ENCODE measurements at regions not wholly inside any gene's neighbourhood (a gene's known extent, or its start where the extent isn't known, plus 50 kb on each side); places are given as distances from the start of the nearest gene placed in this dataset.

DNA sequence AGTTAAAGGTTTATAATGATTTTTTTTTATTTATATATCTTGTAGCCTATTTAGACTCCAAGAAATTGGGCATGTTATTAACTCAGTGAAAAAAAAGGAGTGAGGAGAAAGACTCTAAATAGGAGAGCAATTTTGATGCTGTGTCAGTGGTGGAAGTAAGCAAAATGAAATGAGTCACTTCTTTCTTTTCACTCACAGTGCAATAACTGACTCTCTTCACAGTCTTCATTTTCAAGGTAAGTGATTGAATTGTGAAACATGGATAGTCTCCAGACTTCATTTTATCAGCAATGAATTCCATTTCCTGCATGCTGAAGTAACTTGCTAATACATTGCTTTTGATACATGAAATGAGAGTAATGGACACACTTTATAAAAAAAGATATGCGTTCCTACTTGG lies 2271.5 kb downstream of the PCDH7 start:
- Histone ChIP-seq H3K4me2 (ENCODE audit: extremely low read depth, insufficient read depth, low read length) (no peak overlapping the region), H3K79me2 (ENCODE audit: control insufficient read depth, insufficient read depth, low read length) (no peaks in the 10 kb centered on the region), H2AFZ (ENCODE audit: low read length) (no peak overlapping the region), H3K4me3 (replicated peaks in 1 of 4; ENCODE audit: control extremely low read depth in 1 of 4, insufficient read depth in 1 of 4, low read depth in 3 of 4, low read length in 4 of 4) (no peak overlapping the region), H3K27me3 (ENCODE audit: control insufficient read depth, insufficient read depth, low read length) (no peaks in the 10 kb centered on the region), H3K36me3 (ENCODE audit: control insufficient read depth, insufficient read depth, low read length) (no peaks in the 10 kb centered on the region), H4K20me1 (ENCODE audit: control insufficient read depth, extremely low read depth, insufficient read depth, low read length) (no peaks in the 10 kb centered on the region), H3K9ac (ENCODE audit: insufficient read depth, low read length) (no peak overlapping the region), H3K9me3 (ENCODE audit: control insufficient read depth, insufficient read depth, low read depth, low read length) (no peaks in the 10 kb centered on the region), H3K4me1 (ENCODE audit: control insufficient read depth, extremely low read depth, insufficient read depth, low read length) (no peaks in the 10 kb centered on the region), H3K27ac (ENCODE audit: insufficient read depth, low read length) (no peak overlapping the region)
- no peak for TF ChIP-seq EZH2 (IDR thresholded peaks at IDR 0.05; ENCODE audit: low read length, missing control alignments)
- TF ChIP-seq, protein P1, sequence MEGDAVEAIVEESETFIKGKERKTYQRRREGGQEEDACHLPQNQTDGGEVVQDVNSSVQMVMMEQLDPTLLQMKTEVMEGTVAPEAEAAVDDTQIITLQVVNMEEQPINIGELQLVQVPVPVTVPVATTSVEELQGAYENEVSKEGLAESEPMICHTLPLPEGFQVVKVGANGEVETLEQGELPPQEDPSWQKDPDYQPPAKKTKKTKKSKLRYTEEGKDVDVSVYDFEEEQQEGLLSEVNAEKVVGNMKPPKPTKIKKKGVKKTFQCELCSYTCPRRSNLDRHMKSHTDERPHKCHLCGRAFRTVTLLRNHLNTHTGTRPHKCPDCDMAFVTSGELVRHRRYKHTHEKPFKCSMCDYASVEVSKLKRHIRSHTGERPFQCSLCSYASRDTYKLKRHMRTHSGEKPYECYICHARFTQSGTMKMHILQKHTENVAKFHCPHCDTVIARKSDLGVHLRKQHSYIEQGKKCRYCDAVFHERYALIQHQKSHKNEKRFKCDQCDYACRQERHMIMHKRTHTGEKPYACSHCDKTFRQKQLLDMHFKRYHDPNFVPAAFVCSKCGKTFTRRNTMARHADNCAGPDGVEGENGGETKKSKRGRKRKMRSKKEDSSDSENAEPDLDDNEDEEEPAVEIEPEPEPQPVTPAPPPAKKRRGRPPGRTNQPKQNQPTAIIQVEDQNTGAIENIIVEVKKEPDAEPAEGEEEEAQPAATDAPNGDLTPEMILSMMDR (conservative IDR thresholded peaks at IDR 0.05 in 1 of 2, IDR thresholded peaks at IDR 0.05 in 1 of 2; ENCODE audit: low read depth in 1 of 2, low read length in 2 of 2) = no peak
- DNase-seq (ENCODE audit: low read depth in 2 of 2) = no peak

DNA sequence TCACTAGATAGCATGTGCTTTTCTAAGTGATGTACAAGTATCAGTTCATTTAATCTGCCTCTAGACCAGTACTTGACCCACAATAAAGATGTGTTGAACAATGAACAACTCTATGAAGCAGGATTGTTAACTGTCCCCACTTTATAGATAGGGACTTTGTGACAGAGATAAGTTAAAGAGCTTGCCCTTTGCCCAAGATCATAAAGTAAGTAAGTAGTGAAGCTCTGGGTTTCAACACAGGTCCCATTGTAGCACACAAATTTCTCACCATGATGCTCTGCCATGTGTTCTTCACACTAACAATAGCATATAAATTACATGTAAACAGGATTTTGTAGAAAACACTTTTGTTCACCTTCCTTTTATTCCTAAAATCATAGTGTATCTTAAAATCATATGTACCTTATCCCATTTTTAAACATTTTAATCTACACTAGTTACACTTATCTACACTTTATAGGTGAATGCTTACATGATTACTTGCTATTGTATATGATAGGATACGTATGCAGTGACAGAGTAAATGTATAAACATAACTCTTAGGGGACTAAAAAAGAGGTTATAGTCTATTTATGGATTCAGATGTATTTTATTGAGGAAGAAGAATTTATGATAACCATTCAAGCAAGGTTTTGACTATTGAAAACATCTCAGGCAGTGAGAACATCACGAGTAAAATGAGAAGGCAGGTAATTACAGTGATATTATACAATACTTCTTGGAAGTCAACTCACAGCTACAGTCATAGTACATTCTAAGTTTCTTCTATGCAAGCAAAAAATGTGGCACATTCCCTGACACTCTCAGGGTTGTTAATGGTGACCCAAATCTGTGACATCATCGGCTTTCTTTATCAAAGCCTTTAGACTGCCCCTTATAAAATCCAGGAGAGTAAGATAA lies 2275.1 kb downstream of the PCDH7 start:
- H3K27me3 ChIP-seq (ENCODE audit: control insufficient read depth, insufficient read depth, low read length) = no peaks in the 10 kb centered on the region
- TF ChIP-seq, protein P1 (conservative IDR thresholded peaks at IDR 0.05 in 1 of 2, IDR thresholded peaks at IDR 0.05 in 1 of 2; ENCODE audit: low read depth in 1 of 2, low read length in 2 of 2) = no peak
- TF ChIP-seq EZH2 (IDR thresholded peaks at IDR 0.05; ENCODE audit: low read length, missing control alignments) = no peak
- H3K4me1 ChIP-seq (ENCODE audit: control insufficient read depth, extremely low read depth, insufficient read depth, low read length) = no peaks in the 10 kb centered on the region
- no peak overlapping the region for H2AFZ ChIP-seq (ENCODE audit: low read length)
- H3K79me2 ChIP-seq (ENCODE audit: control insufficient read depth, insufficient read depth, low read length) = no peaks in the 10 kb centered on the region
- no peaks in the 10 kb centered on the region for H3K36me3 ChIP-seq (ENCODE audit: control insufficient read depth, insufficient read depth, low read length)
- DNase-seq (ENCODE audit: low read depth in 2 of 2) = no peak
- H3K4me2 ChIP-seq (ENCODE audit: extremely low read depth, insufficient read depth, low read length) = no peak overlapping the region
- no peaks in the 10 kb centered on the region for H3K9me3 ChIP-seq (ENCODE audit: control insufficient read depth, insufficient read depth, low read depth, low read length)
- H3K4me3 ChIP-seq (replicated peaks in 1 of 4; ENCODE audit: control extremely low read depth in 1 of 4, insufficient read depth in 1 of 4, low read depth in 3 of 4, low read length in 4 of 4) = no peak overlapping the region
- no peaks in the 10 kb centered on the region for H4K20me1 ChIP-seq (ENCODE audit: control insufficient read depth, extremely low read depth, insufficient read depth, low read length)
- no peak overlapping the region for H3K27ac ChIP-seq (ENCODE audit: insufficient read depth, low read length)
- H3K9ac ChIP-seq (ENCODE audit: insufficient read depth, low read length) = no peak overlapping the region

DNA sequence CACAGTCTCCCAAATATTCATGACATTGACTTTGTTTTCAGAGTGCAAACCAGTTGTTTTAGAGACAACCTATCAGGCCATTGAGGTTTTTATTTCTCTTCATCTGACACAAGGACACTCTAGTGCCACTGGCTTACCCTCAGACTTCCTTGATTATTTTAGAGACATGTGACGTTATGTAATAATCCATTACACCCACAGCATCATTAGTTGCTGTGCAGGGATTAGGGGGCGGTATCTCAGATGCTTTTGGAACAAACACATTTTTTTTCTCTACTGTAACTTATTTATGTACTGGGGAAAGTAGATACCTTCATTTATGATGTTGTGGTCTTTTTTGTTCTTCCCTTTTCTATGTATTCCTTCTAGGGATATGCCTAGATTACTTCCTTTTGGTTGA lies 2293.1 kb downstream of the PCDH7 start:
- Histone ChIP-seq H3K36me3 (ENCODE audit: control insufficient read depth, insufficient read depth, low read length) (no peaks in the 10 kb centered on the region), H3K4me2 (ENCODE audit: extremely low read depth, insufficient read depth, low read length) (no peak overlapping the region), H4K20me1 (ENCODE audit: control insufficient read depth, extremely low read depth, insufficient read depth, low read length) (no peaks in the 10 kb centered on the region), H2AFZ (ENCODE audit: low read length) (no peak overlapping the region), H3K27ac (ENCODE audit: insufficient read depth, low read length) (no peak overlapping the region), H3K79me2 (ENCODE audit: control insufficient read depth, insufficient read depth, low read length) (no peaks in the 10 kb centered on the region), H3K27me3 (ENCODE audit: control insufficient read depth, insufficient read depth, low read length) (no peaks in the 10 kb centered on the region), H3K4me3 (replicated peaks in 1 of 4; ENCODE audit: control extremely low read depth in 1 of 4, insufficient read depth in 1 of 4, low read depth in 3 of 4, low read length in 4 of 4) (no peak overlapping the region), H3K9me3 (ENCODE audit: control insufficient read depth, insufficient read depth, low read depth, low read length) (no peaks in the 10 kb centered on the region), H3K4me1 (ENCODE audit: control insufficient read depth, extremely low read depth, insufficient read depth, low read length) (no peaks in the 10 kb centered on the region), H3K9ac (ENCODE audit: insufficient read depth, low read length) (no peak overlapping the region)
- TF ChIP-seq, protein P1 (conservative IDR thresholded peaks at IDR 0.05 in 1 of 2, IDR thresholded peaks at IDR 0.05 in 1 of 2; ENCODE audit: low read depth in 1 of 2, low read length in 2 of 2) = no peak
- no peak for TF ChIP-seq EZH2 (IDR thresholded peaks at IDR 0.05; ENCODE audit: low read length, missing control alignments)
- DNase-seq (ENCODE audit: low read depth in 2 of 2) = no peak

Data from fibroblast of lung (primary cell).